MM.1S (cell line): ENCODE measurements at regions not wholly inside any gene's neighbourhood (a gene's known extent, or its start where the extent isn't known, plus 50 kb on each side); places are given as distances from the start of the nearest gene placed in this dataset.

Experiments used
- DNase-seq: peaks from one replicate; pipeline ENCODE4 v3.0.0-alpha.2; 2015
- H2AFZ ChIP-seq: fragments of 300-600 bp; sonication (generic); 2 replicates; pipeline ENCODE4 v1.6.0; 2016; ENCODE audit warnings: antibody characterized with exemption, low read length
- H3F3A ChIP-seq: fragments of 300-600 bp; sonication (generic); 2 replicates; pipeline ENCODE4 v1.6.1; 2016; ENCODE audit warnings: mild to moderate bottlenecking, antibody characterized with exemption, low read length, moderate library complexity, mixed read lengths; ENCODE audit not compliant: insufficient read depth
- H3K27ac ChIP-seq: fragments of 300-600 bp; sonication (generic); 2 replicates; pipeline ENCODE4 v1.5.1; 2016; ENCODE audit warnings: mild to moderate bottlenecking, low read length
- H3K27me3 ChIP-seq: fragments of 300-600 bp; sonication (generic); replicated peaks from 2 replicates; pipeline ENCODE4 v1.6.0; 2016; ENCODE audit warnings: low read length; ENCODE audit not compliant: insufficient read depth
- H3K36me3 ChIP-seq: fragments of 300-600 bp; sonication (generic); replicated peaks from 2 replicates; pipeline ENCODE4 v1.6.1; 2016; ENCODE audit warnings: mild to moderate bottlenecking, low read length, mixed read lengths; ENCODE audit not compliant: insufficient read depth
- H3K4me1 ChIP-seq: fragments of 300-600 bp; sonication (generic); 2 replicates; pipeline ENCODE4 v1.6.1; 2016; ENCODE audit warnings: low read length, mixed read lengths
- H3K4me2 ChIP-seq: fragments of 300-600 bp; sonication (generic); 2 replicates; pipeline ENCODE4 v1.6.0; 2016; ENCODE audit warnings: low read depth, low read length
- H3K4me3 ChIP-seq: fragments of 300-600 bp; sonication (generic); 2 replicates; pipeline ENCODE4 v1.5.1; 2016; ENCODE audit warnings: low read length, mixed read lengths
- H3K79me2 ChIP-seq: fragments of 300-600 bp; sonication (generic); 2 replicates; pipeline ENCODE4 v1.6.1; 2016; ENCODE audit warnings: mixed run types, low read length, mixed read lengths
- H3K9ac ChIP-seq: fragments of 300-600 bp; sonication (generic); 2 replicates; pipeline ENCODE4 v1.6.1; 2016; ENCODE audit warnings: low read length, mixed read lengths
- H3K9me2 ChIP-seq: fragments of 300-600 bp; sonication (generic); replicated peaks from 2 replicates; pipeline ENCODE4 v1.6.1; 2016; ENCODE audit warnings: mild to moderate bottlenecking, low read length, mixed read lengths; ENCODE audit not compliant: insufficient read depth
- H3K9me3 ChIP-seq: fragments of 300-600 bp; sonication (generic); replicated peaks from 2 replicates; pipeline ENCODE4 v1.6.1; 2016; ENCODE audit warnings: mild to moderate bottlenecking, low read length, mixed read lengths; ENCODE audit not compliant: insufficient read depth
- H4K20me1 ChIP-seq: fragments of 300-600 bp; sonication (generic); 2 replicates; pipeline ENCODE4 v1.6.1; 2016; ENCODE audit warnings: mild to moderate bottlenecking, low read length, moderate library complexity, mixed read lengths; ENCODE audit not compliant: insufficient read depth
- EZH2 ChIP-seq: fragments of 300-600 bp; sonication (generic); optimal IDR thresholded peaks from 2 replicates; pipeline ENCODE3; 2017; ENCODE audit warnings: low read depth, mild to moderate bottlenecking, antibody characterized with exemption, low read length, mixed read lengths
- EZH2phosphoT487 ChIP-seq: fragments of 300-600 bp; sonication (generic); IDR thresholded peaks from 2 replicates; pipeline ENCODE4 v1.6.1; 2018; ENCODE audit warnings: antibody characterized with exemption, low read length
- TF ChIP-seq, protein P1 (sequence below): fragments of 300-600 bp; sonication (generic); IDR thresholded peaks from 2 replicates; pipeline ENCODE4 v1.5.1; 2016; ENCODE audit warnings: antibody characterized with exemption, low read length, mixed read lengths

DNA sequence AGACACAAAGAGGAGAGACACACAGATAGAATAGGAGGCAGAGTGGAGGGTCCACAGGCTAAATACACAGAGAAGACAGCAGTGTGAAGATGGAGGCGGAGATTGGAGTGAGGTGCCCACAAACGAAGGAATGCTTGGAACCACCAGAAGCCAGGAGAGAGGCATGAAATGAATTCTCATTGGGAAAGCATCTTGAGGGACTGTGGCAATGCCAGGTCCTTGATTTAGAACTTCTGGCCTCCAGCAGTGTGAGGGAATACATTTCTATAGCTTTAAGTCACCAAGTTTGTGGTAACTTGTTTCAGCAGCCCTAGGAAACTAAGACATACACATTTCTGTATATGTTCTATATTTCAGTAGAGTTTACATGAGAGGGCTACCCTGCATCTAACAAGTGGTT is 396.6 kb upstream of the ZNF608 start:
- no peaks in the 10 kb centered on the region for H3F3A ChIP-seq
- no peak for DNase-seq
- H3K4me2 ChIP-seq = no peak overlapping the region
- H3K36me3 ChIP-seq = no peaks in the 10 kb centered on the region
- H3K79me2 ChIP-seq = no peaks in the 10 kb centered on the region
- H2AFZ ChIP-seq = no peak overlapping the region
- no peaks in the 10 kb centered on the region for H3K9me3 ChIP-seq
- no peaks in the 10 kb centered on the region for H3K4me1 ChIP-seq
- no peak overlapping the region for H3K9ac ChIP-seq
- no peaks in the 10 kb centered on the region for H3K9me2 ChIP-seq
- H3K4me3 ChIP-seq = no peak overlapping the region
- no peaks in the 10 kb centered on the region for H4K20me1 ChIP-seq
- H3K27me3 ChIP-seq = no peaks in the 10 kb centered on the region
- TF ChIP-seq, protein P1, sequence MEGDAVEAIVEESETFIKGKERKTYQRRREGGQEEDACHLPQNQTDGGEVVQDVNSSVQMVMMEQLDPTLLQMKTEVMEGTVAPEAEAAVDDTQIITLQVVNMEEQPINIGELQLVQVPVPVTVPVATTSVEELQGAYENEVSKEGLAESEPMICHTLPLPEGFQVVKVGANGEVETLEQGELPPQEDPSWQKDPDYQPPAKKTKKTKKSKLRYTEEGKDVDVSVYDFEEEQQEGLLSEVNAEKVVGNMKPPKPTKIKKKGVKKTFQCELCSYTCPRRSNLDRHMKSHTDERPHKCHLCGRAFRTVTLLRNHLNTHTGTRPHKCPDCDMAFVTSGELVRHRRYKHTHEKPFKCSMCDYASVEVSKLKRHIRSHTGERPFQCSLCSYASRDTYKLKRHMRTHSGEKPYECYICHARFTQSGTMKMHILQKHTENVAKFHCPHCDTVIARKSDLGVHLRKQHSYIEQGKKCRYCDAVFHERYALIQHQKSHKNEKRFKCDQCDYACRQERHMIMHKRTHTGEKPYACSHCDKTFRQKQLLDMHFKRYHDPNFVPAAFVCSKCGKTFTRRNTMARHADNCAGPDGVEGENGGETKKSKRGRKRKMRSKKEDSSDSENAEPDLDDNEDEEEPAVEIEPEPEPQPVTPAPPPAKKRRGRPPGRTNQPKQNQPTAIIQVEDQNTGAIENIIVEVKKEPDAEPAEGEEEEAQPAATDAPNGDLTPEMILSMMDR = no peak
- TF ChIP-seq EZH2phosphoT487 (no peak), EZH2 (no peak)
- H3K27ac ChIP-seq = no peak overlapping the region

DNA sequence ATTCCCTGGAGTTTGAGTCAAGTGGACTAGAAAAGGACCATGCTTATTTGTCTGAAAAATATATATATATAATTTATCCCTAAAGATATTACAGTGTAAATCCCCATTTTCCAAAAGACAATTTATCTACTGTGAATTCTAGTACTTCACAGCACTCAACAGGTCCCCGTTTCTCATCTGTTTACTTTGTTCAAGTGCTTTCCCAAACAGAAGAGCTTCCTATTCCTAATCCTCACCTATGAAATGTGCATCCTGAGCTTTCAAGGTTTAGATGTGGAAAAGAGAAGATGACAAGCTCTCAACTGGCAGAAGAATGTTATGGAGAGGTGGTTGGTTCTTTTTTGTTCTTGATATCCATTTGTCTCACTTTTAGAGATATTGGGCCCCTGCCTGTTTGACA is 401.6 kb upstream of the ZNF608 start:
- Histone ChIP-seq H3K36me3 (no peaks in the 10 kb centered on the region), H3K4me1 (no peaks in the 10 kb centered on the region), H3K9me3 (no peaks in the 10 kb centered on the region), H3K9ac (no peak overlapping the region), H3K9me2 (no peaks in the 10 kb centered on the region), H3K27me3 (no peaks in the 10 kb centered on the region), H2AFZ (no peak overlapping the region), H3K4me2 (no peak overlapping the region), H3K4me3 (no peak overlapping the region), H3K79me2 (no peaks in the 10 kb centered on the region), H3K27ac (no peak overlapping the region), H4K20me1 (no peaks in the 10 kb centered on the region), H3F3A (no peaks in the 10 kb centered on the region)
- no peak for DNase-seq
- TF ChIP-seq EZH2phosphoT487 = no peak

DNA sequence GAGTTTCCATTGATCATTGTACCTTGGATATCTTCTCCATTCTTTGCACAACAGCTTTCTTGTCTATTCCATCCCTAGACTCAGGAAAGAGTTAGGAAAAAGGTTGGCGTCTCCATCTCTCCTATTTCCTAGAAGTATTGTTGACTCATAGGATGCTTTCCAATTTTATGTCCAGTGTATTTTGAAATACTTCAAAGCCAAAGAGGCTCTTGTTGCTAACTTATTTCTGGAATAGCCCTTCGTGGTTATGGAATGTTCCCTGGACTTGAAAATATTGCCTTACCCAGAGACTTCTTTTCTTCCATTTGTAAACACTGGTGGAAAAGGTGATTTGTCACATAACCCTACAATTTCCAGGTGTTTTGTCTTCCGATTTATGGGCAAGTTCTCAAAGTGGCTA is 402.3 kb upstream of the ZNF608 start:
- no peak for TF ChIP-seq EZH2
- TF ChIP-seq, protein P1 = no peak
- no peak for TF ChIP-seq EZH2phosphoT487
- no peaks in the 10 kb centered on the region for H3K9me3 ChIP-seq
- no peak overlapping the region for H3K4me2 ChIP-seq
- H2AFZ ChIP-seq = no peak overlapping the region
- H3K4me3 ChIP-seq = no peak overlapping the region
- no peaks in the 10 kb centered on the region for H3K4me1 ChIP-seq
- H3K79me2 ChIP-seq = no peaks in the 10 kb centered on the region
- no peaks in the 10 kb centered on the region for H4K20me1 ChIP-seq
- H3K27ac ChIP-seq = no peak overlapping the region
- no peaks in the 10 kb centered on the region for H3F3A ChIP-seq
- no peak overlapping the region for H3K9ac ChIP-seq
- H3K36me3 ChIP-seq = no peaks in the 10 kb centered on the region
- H3K9me2 ChIP-seq = no peaks in the 10 kb centered on the region
- no peaks in the 10 kb centered on the region for H3K27me3 ChIP-seq
- no peak for DNase-seq

DNA sequence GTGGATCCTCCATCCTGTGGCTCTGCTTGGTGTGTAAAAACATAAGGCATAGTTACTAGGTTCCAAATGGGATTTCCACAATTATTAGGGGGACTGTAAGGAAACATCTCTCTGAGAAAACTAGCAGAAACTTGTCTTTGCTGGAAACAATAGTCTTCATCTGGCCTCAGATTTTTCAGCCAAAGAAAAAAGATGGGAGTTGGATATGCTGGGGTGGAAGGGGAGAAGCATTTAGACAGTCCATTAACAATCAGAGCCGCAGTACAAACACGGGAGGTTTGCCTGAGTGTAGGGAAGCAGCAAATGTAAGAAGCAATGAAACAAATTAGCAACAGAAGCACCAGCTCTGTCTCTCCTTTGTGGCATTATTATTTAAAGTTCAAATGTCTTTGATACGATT is 402.7 kb upstream of the ZNF608 start:
- H3K79me2 ChIP-seq = no peaks in the 10 kb centered on the region
- H3K4me3 ChIP-seq = no peak overlapping the region
- DNase-seq = no peak
- H3F3A ChIP-seq = no peaks in the 10 kb centered on the region
- no peaks in the 10 kb centered on the region for H3K27me3 ChIP-seq
- no peak overlapping the region for H3K4me2 ChIP-seq
- H3K9ac ChIP-seq = no peak overlapping the region
- no peak for TF ChIP-seq EZH2phosphoT487
- TF ChIP-seq, protein P1 = no peak
- TF ChIP-seq EZH2 = no peak
- H3K9me3 ChIP-seq = no peaks in the 10 kb centered on the region
- H4K20me1 ChIP-seq = no peaks in the 10 kb centered on the region
- H3K9me2 ChIP-seq = no peaks in the 10 kb centered on the region
- H3K4me1 ChIP-seq = no peaks in the 10 kb centered on the region
- no peak overlapping the region for H2AFZ ChIP-seq
- H3K27ac ChIP-seq = no peak overlapping the region
- H3K36me3 ChIP-seq = no peaks in the 10 kb centered on the region
